Sigmoid colon (tissue), 4 donors: ENCODE measurements at regions not wholly inside any gene's neighbourhood (a gene's known extent, or its start where the extent isn't known, plus 50 kb on each side); places are given as distances from the start of the nearest gene placed in this dataset.

Source experiments
- EP300 ChIP-seq, 4 donors: sonication (generic); formaldehyde crosslinking; IDR thresholded peaks; one replicate each; pipeline ENCODE4 v1.6.1; 2017; ENCODE audit warnings: antibody characterized with exemption in 4 of 4
- POLR2A ChIP-seq, 2 donors: fragments of 450-650 bp; IDR thresholded peaks; one replicate each; pipeline ENCODE4 v1.6.1; 2016; ENCODE audit warnings: antibody characterized with exemption in 2 of 2, mild to moderate bottlenecking in 2 of 2, moderate library complexity in 2 of 2
- POLR2AphosphoS5 ChIP-seq, 4 donors: sonication (generic); formaldehyde crosslinking; IDR thresholded peaks; one replicate each; pipeline ENCODE4 v1.6.1; 2017; ENCODE audit warnings: antibody characterized with exemption in 4 of 4
- TF ChIP-seq, protein P1 (sequence below), 4 experiments: fragments of 450-650 bp in 3 of 4; fragments of 200-600 bp in 1 of 4; IDR thresholded peaks; one replicate each; pipeline ENCODE4 v1.5.1; 2016 to 2019; ENCODE audit warnings: antibody characterized with exemption in 4 of 4, mild to moderate bottlenecking in 3 of 4, moderate library complexity in 2 of 4

DNA sequence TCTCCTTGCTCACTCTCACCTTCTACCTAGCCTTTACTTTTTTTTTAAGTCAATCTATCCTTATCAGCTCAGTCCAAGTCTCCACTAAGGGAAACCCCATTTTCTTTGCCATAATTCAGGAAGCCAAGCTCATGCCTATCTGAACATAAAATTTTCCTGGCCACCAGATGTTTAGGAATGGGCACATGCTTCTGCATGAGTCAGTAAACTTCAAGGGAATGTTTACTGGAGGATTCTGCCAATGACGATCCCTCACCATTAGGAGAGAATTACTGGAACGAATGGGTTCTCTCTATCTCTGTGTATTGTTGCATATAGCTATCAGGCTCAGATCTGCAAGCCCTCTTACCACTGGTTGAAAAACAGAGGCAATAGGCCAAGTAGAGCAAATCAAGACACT, 731.7 kb upstream of the ZNF804A start:
- TF ChIP-seq, protein P1, sequence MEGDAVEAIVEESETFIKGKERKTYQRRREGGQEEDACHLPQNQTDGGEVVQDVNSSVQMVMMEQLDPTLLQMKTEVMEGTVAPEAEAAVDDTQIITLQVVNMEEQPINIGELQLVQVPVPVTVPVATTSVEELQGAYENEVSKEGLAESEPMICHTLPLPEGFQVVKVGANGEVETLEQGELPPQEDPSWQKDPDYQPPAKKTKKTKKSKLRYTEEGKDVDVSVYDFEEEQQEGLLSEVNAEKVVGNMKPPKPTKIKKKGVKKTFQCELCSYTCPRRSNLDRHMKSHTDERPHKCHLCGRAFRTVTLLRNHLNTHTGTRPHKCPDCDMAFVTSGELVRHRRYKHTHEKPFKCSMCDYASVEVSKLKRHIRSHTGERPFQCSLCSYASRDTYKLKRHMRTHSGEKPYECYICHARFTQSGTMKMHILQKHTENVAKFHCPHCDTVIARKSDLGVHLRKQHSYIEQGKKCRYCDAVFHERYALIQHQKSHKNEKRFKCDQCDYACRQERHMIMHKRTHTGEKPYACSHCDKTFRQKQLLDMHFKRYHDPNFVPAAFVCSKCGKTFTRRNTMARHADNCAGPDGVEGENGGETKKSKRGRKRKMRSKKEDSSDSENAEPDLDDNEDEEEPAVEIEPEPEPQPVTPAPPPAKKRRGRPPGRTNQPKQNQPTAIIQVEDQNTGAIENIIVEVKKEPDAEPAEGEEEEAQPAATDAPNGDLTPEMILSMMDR (IDR thresholded peaks at IDR 0.05), result no peak
- TF ChIP-seq EP300 (IDR thresholded peaks at IDR 0.05), result no peak
- no peak for TF ChIP-seq POLR2A (IDR thresholded peaks at IDR 0.05)
- TF ChIP-seq POLR2AphosphoS5 (IDR thresholded peaks at IDR 0.05), result no peak
